ENCODE measurements at regions not wholly inside any gene's neighbourhood (a gene's known extent, or its start where the extent isn't known, plus 50 kb on each side); places are given as distances from the start of the nearest gene placed in this dataset.

DNA sequence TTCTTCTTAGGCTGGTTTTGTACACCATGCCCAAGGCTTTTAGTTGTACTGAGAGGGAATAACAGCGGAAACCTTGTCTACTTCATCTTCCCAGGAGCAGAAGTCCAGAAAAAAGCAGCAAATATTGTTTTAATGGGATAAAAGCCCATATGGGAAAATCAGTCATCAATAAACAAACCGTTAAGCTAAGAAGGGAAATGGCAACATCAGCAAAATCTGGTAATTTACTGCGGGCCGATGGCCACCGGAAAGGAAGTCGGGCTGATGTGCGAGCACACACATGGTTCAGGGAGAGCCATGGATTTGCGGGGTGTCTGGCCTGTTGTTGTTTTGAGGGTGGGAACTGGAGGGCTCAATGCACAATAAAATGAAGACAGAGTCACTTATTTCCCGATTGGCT, 300.7 kb upstream of the RAB6C start:
- intact Hi-C loops (cut with DNase I; ENCODE audit: low total_unique reads): no loop called here
- H3K4me3 ChIP-seq (ENCODE audit: low read depth, poor library complexity, severe bottlenecking): no peak overlapping the region
- no peak for DNase-seq (ENCODE audit: low spot score in 2 of 2)
- TF ChIP-seq POLR2A (IDR thresholded peaks at IDR 0.05): no peak
- TF ChIP-seq, protein P1, sequence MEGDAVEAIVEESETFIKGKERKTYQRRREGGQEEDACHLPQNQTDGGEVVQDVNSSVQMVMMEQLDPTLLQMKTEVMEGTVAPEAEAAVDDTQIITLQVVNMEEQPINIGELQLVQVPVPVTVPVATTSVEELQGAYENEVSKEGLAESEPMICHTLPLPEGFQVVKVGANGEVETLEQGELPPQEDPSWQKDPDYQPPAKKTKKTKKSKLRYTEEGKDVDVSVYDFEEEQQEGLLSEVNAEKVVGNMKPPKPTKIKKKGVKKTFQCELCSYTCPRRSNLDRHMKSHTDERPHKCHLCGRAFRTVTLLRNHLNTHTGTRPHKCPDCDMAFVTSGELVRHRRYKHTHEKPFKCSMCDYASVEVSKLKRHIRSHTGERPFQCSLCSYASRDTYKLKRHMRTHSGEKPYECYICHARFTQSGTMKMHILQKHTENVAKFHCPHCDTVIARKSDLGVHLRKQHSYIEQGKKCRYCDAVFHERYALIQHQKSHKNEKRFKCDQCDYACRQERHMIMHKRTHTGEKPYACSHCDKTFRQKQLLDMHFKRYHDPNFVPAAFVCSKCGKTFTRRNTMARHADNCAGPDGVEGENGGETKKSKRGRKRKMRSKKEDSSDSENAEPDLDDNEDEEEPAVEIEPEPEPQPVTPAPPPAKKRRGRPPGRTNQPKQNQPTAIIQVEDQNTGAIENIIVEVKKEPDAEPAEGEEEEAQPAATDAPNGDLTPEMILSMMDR (IDR thresholded peaks at IDR 0.05): no peak
- WGBS, 2 donors: 87 to 91% methylated on average over 9 of the region's 9 CpGs

DNA sequence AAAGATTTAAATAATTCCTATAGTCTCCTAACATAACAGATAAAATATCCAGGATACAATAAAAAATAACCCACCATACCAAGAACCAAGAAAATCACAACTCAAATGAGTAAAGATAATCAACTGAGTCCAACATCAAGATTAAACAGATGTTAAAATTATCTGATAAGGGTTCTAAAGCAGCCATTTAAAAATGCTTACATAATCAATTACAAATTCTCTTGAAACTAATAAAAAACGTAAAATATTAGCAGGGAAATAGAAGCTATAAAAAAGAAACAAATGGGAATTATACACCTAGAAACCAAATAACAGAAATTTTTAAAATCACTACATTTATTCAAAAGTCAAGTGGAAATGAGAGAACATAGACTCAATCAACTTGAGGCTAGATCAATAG, 297.7 kb upstream of the RAB6C start:
- no peak overlapping the region for H3K4me3 ChIP-seq (ENCODE audit: low read depth, poor library complexity, severe bottlenecking)
- DNase-seq (ENCODE audit: low spot score in 2 of 2): no peak
- WGBS, 2 donors: 72 to 75% methylated on average over 1 of the region's 1 CpG
- TF ChIP-seq, protein P1 (IDR thresholded peaks at IDR 0.05): no peak
- intact Hi-C loops (cut with DNase I; ENCODE audit: low total_unique reads): no loop called here

DNA sequence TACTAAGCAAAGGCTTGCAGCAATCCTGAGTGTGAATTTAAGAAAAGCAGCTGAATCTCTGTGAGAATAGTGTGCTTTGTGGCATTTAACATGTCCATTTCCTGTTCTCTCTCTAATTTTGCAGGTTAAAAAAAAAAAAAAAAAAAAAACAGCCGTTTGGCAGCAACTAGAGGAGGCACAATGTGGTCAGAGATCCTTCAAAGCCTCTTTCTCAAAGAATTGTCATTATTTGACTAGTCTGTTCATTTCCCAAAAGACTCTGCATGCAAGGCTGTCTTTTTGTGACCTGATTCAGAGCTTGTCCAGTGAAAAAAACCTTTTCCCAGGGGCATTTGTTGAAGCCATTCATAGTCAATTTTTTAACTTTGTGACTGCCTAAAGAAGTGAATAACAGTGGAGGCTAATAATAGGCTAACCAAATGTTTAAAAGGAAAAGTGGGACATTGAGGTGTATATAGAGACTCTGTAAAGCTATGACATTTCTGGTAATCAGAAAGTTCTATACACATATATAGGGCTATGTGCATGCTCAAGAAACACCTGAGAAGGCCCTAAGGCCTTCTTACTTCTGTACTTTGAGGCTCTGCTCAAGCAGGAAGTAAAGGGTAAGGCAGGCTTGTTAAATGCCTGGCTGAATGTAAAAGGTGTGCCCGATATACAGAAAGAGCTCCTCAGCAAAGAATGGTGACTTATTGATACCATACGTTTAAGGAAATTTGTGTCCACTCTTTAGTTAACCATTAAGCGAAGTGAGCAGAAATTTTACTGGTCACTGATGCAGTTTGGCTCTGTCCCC, 289.6 kb upstream of the RAB6C start:
- DNase-seq (ENCODE audit: low spot score in 2 of 2): no peak
- TF ChIP-seq, protein P1 (IDR thresholded peaks at IDR 0.05): no peak
- no peak for TF ChIP-seq POLR2A (IDR thresholded peaks at IDR 0.05)
- 76 to 82% methylated on average over 4 of the region's 4 CpGs for WGBS, 2 donors
- H3K4me3 ChIP-seq (ENCODE audit: low read depth, poor library complexity, severe bottlenecking): no peak overlapping the region
- intact Hi-C loops (cut with DNase I; ENCODE audit: low total_unique reads): no loop called here

DNA sequence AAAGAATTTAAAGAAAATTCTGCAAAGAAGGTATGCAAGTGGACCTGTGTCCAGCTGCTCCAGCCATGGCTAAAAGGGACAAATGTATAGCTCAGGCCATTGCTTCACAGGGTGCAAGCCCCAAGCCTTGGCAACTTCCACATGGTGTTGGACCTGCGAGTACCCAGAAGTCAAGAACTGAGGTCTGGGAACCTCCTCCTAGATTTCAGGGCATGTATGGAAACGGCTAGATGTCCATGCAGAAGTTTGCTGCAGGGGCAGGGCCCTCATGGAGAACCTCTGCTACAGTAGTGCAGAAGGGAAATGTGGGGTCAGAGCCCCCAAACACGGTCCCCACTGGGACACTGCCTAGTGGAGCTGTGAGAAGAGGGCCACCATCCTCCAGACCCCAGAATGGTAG, 284.0 kb upstream of the RAB6C start:
- TF ChIP-seq POLR2A (IDR thresholded peaks at IDR 0.05): no peak
- TF ChIP-seq, protein P1 (IDR thresholded peaks at IDR 0.05): no peak
- H3K4me3 ChIP-seq (ENCODE audit: low read depth, poor library complexity, severe bottlenecking): no peak overlapping the region
- 89 to 91% methylated on average over 3 of the region's 3 CpGs for WGBS, 2 donors
- intact Hi-C loops (cut with DNase I; ENCODE audit: low total_unique reads): no loop called here
- DNase-seq (ENCODE audit: low spot score in 2 of 2): no peak

DNA sequence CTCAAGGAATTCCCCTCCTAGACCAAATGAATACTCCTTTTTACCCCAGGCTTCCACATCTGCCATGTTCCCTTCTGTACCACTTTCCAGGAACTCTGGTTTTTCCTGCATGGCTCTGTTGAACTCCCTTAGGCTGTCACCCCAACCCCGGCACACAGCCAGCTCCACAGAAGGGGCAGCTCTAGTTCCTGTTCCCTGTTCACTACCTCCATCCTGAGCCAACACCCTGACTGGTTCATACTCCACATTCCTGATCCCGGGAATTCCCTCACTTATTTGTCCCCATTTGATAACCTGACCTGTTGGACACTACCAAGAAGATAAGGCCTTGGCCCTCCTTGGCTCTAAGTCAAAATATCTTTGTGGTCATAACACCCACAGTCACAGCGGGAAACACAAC, 280.9 kb upstream of the RAB6C start:
- TF ChIP-seq, protein P1 (IDR thresholded peaks at IDR 0.05): no peak
- no peak for TF ChIP-seq POLR2A (IDR thresholded peaks at IDR 0.05)
- DNase-seq (ENCODE audit: low spot score in 2 of 2): no peak
- WGBS, 2 donors: 64 to 72% methylated on average over 3 of the region's 3 CpGs
- H3K4me3 ChIP-seq (ENCODE audit: low read depth, poor library complexity, severe bottlenecking): no peak overlapping the region
- intact Hi-C loops (cut with DNase I; ENCODE audit: low total_unique reads): no loop called here

All from lower leg skin (tissue), 4 donors.